NCI-H2107 treated with DMSO at 0.1 percent for 48 hours (cell line): ENCODE measurements at regions not wholly inside any gene's neighbourhood (a gene's known extent, or its start where the extent isn't known, plus 50 kb on each side); places are given as distances from the start of the nearest gene placed in this dataset.

Source experiments
- DNase-seq: peaks from one replicate; lab custom pipeline; 2025; ENCODE audit not compliant: unreplicated experiment; lab: John Stamatoyannopoulos, UW

- DNase-seq = no peak
Observed at GRCh38 chr11:109153836-109154235, 268.2 kb upstream of the C11orf87 start.

- no peak for DNase-seq
Observed at GRCh38 chr11:109155291-109155690, 266.7 kb upstream of the C11orf87 start.

GRCh38 chr11:109165035-109165434 is 257.0 kb upstream of the C11orf87 start:
- DNase-seq = no peak

- no peak for DNase-seq
Observed at GRCh38 chr11:109166441-109166840, 255.5 kb upstream of the C11orf87 start.

- no peak for DNase-seq
Observed at GRCh38 chr11:109173504-109173903, 248.5 kb upstream of the C11orf87 start.

- no peak for DNase-seq
Observed at GRCh38 chr11:109184376-109184775, 237.6 kb upstream of the C11orf87 start.

GRCh38 chr11:109192864-109193263 is 229.1 kb upstream of the C11orf87 start:
- no peak for DNase-seq

- no peak for DNase-seq
Observed at GRCh38 chr11:109193880-109194279, 228.1 kb upstream of the C11orf87 start.

GRCh38 chr11:109196016-109196415 is 226.0 kb upstream of the C11orf87 start:
- no peak for DNase-seq

- DNase-seq = no peak
Observed at GRCh38 chr11:109197656-109198055, 224.3 kb upstream of the C11orf87 start.

GRCh38 chr11:109203176-109203575 is 218.8 kb upstream of the C11orf87 start:
- no peak for DNase-seq

- no peak for DNase-seq
Observed at GRCh38 chr11:109205312-109205711, 216.7 kb upstream of the C11orf87 start.

GRCh38 chr11:109208121-109208520 is 213.9 kb upstream of the C11orf87 start:
- no peak for DNase-seq

- DNase-seq = no peak
Observed at GRCh38 chr11:109209572-109209971, 212.4 kb upstream of the C11orf87 start.

GRCh38 chr11:109221190-109221589 is 200.8 kb upstream of the C11orf87 start:
- no peak for DNase-seq

- no peak for DNase-seq
Observed at GRCh38 chr11:109222761-109223160, 199.2 kb upstream of the C11orf87 start.

- DNase-seq = no peak
Observed at GRCh38 chr11:109223451-109223850, 198.5 kb upstream of the C11orf87 start.

GRCh38 chr11:109229682-109230081 is 192.3 kb upstream of the C11orf87 start:
- no peak for DNase-seq

- no peak for DNase-seq
Observed at GRCh38 chr11:109236188-109236587, 185.8 kb upstream of the C11orf87 start.

- DNase-seq = no peak
Observed at GRCh38 chr11:109236696-109237095, 185.3 kb upstream of the C11orf87 start.

GRCh38 chr11:109237636-109238035 is 184.4 kb upstream of the C11orf87 start:
- no peak for DNase-seq

- DNase-seq = no peak
Observed at GRCh38 chr11:109241988-109242536, 179.9 kb upstream of the C11orf87 start.

GRCh38 chr11:109247071-109247470 is 174.9 kb upstream of the C11orf87 start:
- DNase-seq = no peak

GRCh38 chr11:109249597-109249996 is 172.4 kb upstream of the C11orf87 start:
- no peak for DNase-seq
